Ovary (tissue), 3 donors: ENCODE measurements at regions not wholly inside any gene's neighbourhood (a gene's known extent, or its start where the extent isn't known, plus 50 kb on each side); places are given as distances from the start of the nearest gene placed in this dataset.

Experiments
- CTCF ChIP-seq, 3 donors: fragments of 450-650 bp in 2 of 3; fragments of 200-600 bp in 1 of 3; IDR thresholded peaks; one replicate each; pipeline versions ENCODE4 v1.5.1 to v1.8.0; 2016 to 2022; ENCODE audit warnings: antibody characterized with exemption in 3 of 3, mild to moderate bottlenecking in 1 of 3
- POLR2A ChIP-seq: fragments of 450-650 bp; IDR thresholded peaks from one replicate; pipeline ENCODE4 v1.6.1; 2017; ENCODE audit warnings: antibody characterized with exemption, mild to moderate bottlenecking, moderate library complexity
- donor health status: DM: no; HTN: no; CAD: no.

GRCh38 chr1:112805155-112805853, 90.2 kb upstream of the PPM1J start:
- no peak for TF ChIP-seq POLR2A
- no peak for TF ChIP-seq CTCF (IDR thresholded peaks at IDR 0.05)
